ENCODE measurements at regions not wholly inside any gene's neighbourhood (a gene's known extent, or its start where the extent isn't known, plus 50 kb on each side); places are given as distances from the start of the nearest gene placed in this dataset.

GRCh38 chr5:135120951-135121350 is 86.9 kb upstream of the PITX1 start:
- TF ChIP-seq POLR2A (IDR thresholded peaks at IDR 0.05) (no peak), CTCF (IDR thresholded peaks at IDR 0.05) (no peak), POLR2AphosphoS5 (IDR thresholded peaks at IDR 0.05; ENCODE audit: insufficient read depth in 1 of 2, low read depth in 1 of 2) (no peak)
- no peaks in the 10 kb centered on the region for H3K27me3 ChIP-seq
- H3K4me1 ChIP-seq, result peaks cover 6% of the 10 kb centered on the region
- intact Hi-C loops (cut with DNase I), result no loop called here
- DNase-seq (ENCODE audit: extremely low spot score in 2 of 2), result no peak
- no peaks in the 10 kb centered on the region for H3K36me3 ChIP-seq
- no peaks in the 10 kb centered on the region for H3K9me3 ChIP-seq
- H3K4me3 ChIP-seq, result no peak overlapping the region
- H3K27ac ChIP-seq, result no peak overlapping the region

- Histone ChIP-seq H3K36me3 (no peaks in the 10 kb centered on the region), H3K27ac (no peak overlapping the region), H3K27me3 (no peaks in the 10 kb centered on the region), H3K4me3 (no peak overlapping the region), H3K4me1 (peaks cover 20% of the 10 kb centered on the region), H3K9me3 (no peaks in the 10 kb centered on the region)
- intact Hi-C loops (cut with DNase I), result no loop called here
- TF ChIP-seq POLR2AphosphoS5 (IDR thresholded peaks at IDR 0.05; ENCODE audit: insufficient read depth in 1 of 2, low read depth in 1 of 2) (no peak), POLR2A (IDR thresholded peaks at IDR 0.05) (no peak), CTCF (IDR thresholded peaks at IDR 0.05) (no peak)
- no peak for DNase-seq (ENCODE audit: extremely low spot score in 2 of 2)
Measured at GRCh38 chr5:135119481-135119880, 85.5 kb upstream of the PITX1 start.

GRCh38 chr5:135117590-135117989 is 83.6 kb upstream of the PITX1 start:
- Histone ChIP-seq H3K27me3 (no peaks in the 10 kb centered on the region), H3K4me3 (no peak overlapping the region), H3K36me3 (no peaks in the 10 kb centered on the region), H3K27ac (no peak overlapping the region), H3K9me3 (no peaks in the 10 kb centered on the region), H3K4me1 (peaks cover 18% of the 10 kb centered on the region)
- intact Hi-C loops (cut with DNase I), result no loop called here
- TF ChIP-seq CTCF (IDR thresholded peaks at IDR 0.05), result no peak
- no peak for TF ChIP-seq POLR2A (IDR thresholded peaks at IDR 0.05)
- TF ChIP-seq POLR2AphosphoS5 (IDR thresholded peaks at IDR 0.05; ENCODE audit: insufficient read depth in 1 of 2, low read depth in 1 of 2), result no peak
- no peak for DNase-seq (ENCODE audit: extremely low spot score in 2 of 2)

- H3K4me3 ChIP-seq, result no peak overlapping the region
- peaks cover 31% of the 10 kb centered on the region for H3K4me1 ChIP-seq
- H3K27ac ChIP-seq, result no peak overlapping the region
- no peak for TF ChIP-seq CTCF (IDR thresholded peaks at IDR 0.05)
- TF ChIP-seq POLR2AphosphoS5 (IDR thresholded peaks at IDR 0.05; ENCODE audit: insufficient read depth in 1 of 2, low read depth in 1 of 2), result peak in 1 of 2 donors; percentile 28
- no peaks in the 10 kb centered on the region for H3K9me3 ChIP-seq
- DNase-seq (ENCODE audit: extremely low spot score in 2 of 2), result no peak
- H3K36me3 ChIP-seq, result no peaks in the 10 kb centered on the region
- intact Hi-C loops (cut with DNase I), result no loop called here
- no peaks in the 10 kb centered on the region for H3K27me3 ChIP-seq
Measured at GRCh38 chr5:135116160-135116561, 82.1 kb upstream of the PITX1 start.

GRCh38 chr5:135115591-135115990 is 81.6 kb upstream of the PITX1 start:
- Histone ChIP-seq H3K4me3 (no peak overlapping the region), H3K27me3 (no peaks in the 10 kb centered on the region), H3K36me3 (no peaks in the 10 kb centered on the region), H3K27ac (no peak overlapping the region), H3K9me3 (no peaks in the 10 kb centered on the region), H3K4me1 (peaks cover 31% of the 10 kb centered on the region)
- no peak for DNase-seq (ENCODE audit: extremely low spot score in 2 of 2)
- TF ChIP-seq CTCF (IDR thresholded peaks at IDR 0.05), result no peak
- no peak for TF ChIP-seq POLR2AphosphoS5 (IDR thresholded peaks at IDR 0.05; ENCODE audit: insufficient read depth in 1 of 2, low read depth in 1 of 2)
- no peak for TF ChIP-seq POLR2A (IDR thresholded peaks at IDR 0.05)
- intact Hi-C loops (cut with DNase I), result no loop called here

All from vagina (tissue), 2 donors.